OCI-LY7 (cell line): ENCODE measurements at regions not wholly inside any gene's neighbourhood (a gene's known extent, or its start where the extent isn't known, plus 50 kb on each side); places are given as distances from the start of the nearest gene placed in this dataset.
"Not testable (repeated sequence)": the region's sequence is repeated elsewhere in the genome, so short reads cannot be mapped to it uniquely, and the experiment has no call there.

Source experiments
- CTCF ChIP-seq: fragments of 200-600 bp; sonication (generic); conservative IDR thresholded peaks from 2 replicates; pipeline ENCODE4 v1.5.1; 2014; ENCODE audit warnings: mild to moderate bottlenecking, antibody characterized with exemption, low read length, moderate library complexity, mixed read lengths
- EZH2phosphoT487 ChIP-seq: fragments of 200-600 bp; sonication (generic); IDR thresholded peaks from 2 replicates; pipeline ENCODE4 v1.6.1; 2018; ENCODE audit warnings: low read depth, borderline replicate concordance, mild to moderate bottlenecking, mixed run types, antibody characterized with exemption, low read length, moderate library complexity, mixed read lengths

DNA sequence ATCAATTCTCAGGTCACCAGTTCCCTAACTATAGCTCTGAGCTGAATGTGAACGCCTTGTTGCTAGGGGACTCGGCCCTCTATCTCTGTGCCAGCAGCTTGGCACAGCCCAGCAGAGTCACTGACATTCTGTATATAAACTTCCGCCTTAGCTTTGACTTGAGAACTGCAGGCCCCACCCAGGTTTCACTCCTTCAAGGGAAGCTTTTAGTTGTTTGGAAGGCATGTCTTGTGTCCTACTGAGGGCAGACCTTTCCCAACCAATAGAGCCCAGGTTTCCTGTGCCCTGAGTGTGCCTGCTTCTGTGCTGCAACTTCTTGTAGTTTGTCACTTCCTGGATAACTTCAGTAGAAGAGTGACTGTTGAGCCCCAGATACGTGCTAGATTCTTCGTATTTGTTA is 228.8 kb upstream of the PRSS1 start:
- not testable (repeated sequence) for TF ChIP-seq CTCF, EZH2phosphoT487
